ENCODE measurements at regions not wholly inside any gene's neighbourhood (a gene's known extent, or its start where the extent isn't known, plus 50 kb on each side); places are given as distances from the start of the nearest gene placed in this dataset.

- no peak for DNase-seq
These were observed 86.7 kb upstream of the PRKAR2B start for GRCh38 chr7:106957766-106958165.

GRCh38 chr7:106959753-106960152 lies 84.8 kb upstream of the PRKAR2B start:
- DNase-seq: peak; percentile 10

GRCh38 chr7:106962751-106963150 lies 81.8 kb upstream of the PRKAR2B start:
- no peak for DNase-seq

- no peak for DNase-seq
These were observed 80.0 kb upstream of the PRKAR2B start for GRCh38 chr7:106964466-106964865.

- no peak for DNase-seq
These were observed 79.4 kb upstream of the PRKAR2B start for GRCh38 chr7:106965108-106965507.

GRCh38 chr7:106966121-106966520 lies 78.4 kb upstream of the PRKAR2B start:
- DNase-seq: no peak

GRCh38 chr7:106968160-106968559 lies 76.3 kb upstream of the PRKAR2B start:
- DNase-seq: no peak

GRCh38 chr7:106978425-106979420 lies 65.8 kb upstream of the PRKAR2B start:
- DNase-seq: no peak

GRCh38 chr7:106979551-106980357 lies 64.8 kb upstream of the PRKAR2B start:
- DNase-seq: no peak

GRCh38 chr7:106980358-106980685 lies 64.2 kb upstream of the PRKAR2B start:
- DNase-seq: no peak

GRCh38 chr7:106982415-106982814 lies 62.1 kb upstream of the PRKAR2B start:
- no peak for DNase-seq

GRCh38 chr7:106984034-106984433 lies 60.5 kb upstream of the PRKAR2B start:
- DNase-seq: no peak

- no peak for DNase-seq
These were observed 58.0 kb upstream of the PRKAR2B start for GRCh38 chr7:106986450-106986977.

- DNase-seq: no peak
These were observed 56.7 kb upstream of the PRKAR2B start for GRCh38 chr7:106987777-106988176.

- DNase-seq: no peak
These were observed 52.0 kb upstream of the PRKAR2B start for GRCh38 chr7:106992511-106992910.
